ENCODE measurements at regions not wholly inside any gene's neighbourhood (a gene's known extent, or its start where the extent isn't known, plus 50 kb on each side); places are given as distances from the start of the nearest gene placed in this dataset.

- DNase-seq, result no peak
Observed at GRCh38 chr9:7387840-7388239, 411.7 kb downstream of the DMAC1 start.

GRCh38 chr9:7382304-7382703 lies 417.3 kb downstream of the DMAC1 start:
- DNase-seq, result no peak

GRCh38 chr9:7377489-7377888 lies 422.1 kb downstream of the DMAC1 start:
- DNase-seq, result no peak

GRCh38 chr9:7376833-7377232 lies 422.7 kb downstream of the DMAC1 start:
- no peak for DNase-seq

GRCh38 chr9:7376213-7376612 lies 423.4 kb downstream of the DMAC1 start:
- no peak for DNase-seq

GRCh38 chr9:7375013-7375511 lies 424.5 kb downstream of the DMAC1 start:
- no peak for DNase-seq

- no peak for DNase-seq
Observed at GRCh38 chr9:7370988-7371387, 428.6 kb downstream of the DMAC1 start.

- DNase-seq, result no peak
Observed at GRCh38 chr9:7370381-7370780, 429.2 kb downstream of the DMAC1 start.

GRCh38 chr9:7369384-7369821 lies 430.2 kb downstream of the DMAC1 start:
- no peak for DNase-seq

GRCh38 chr9:7368410-7369292 lies 430.9 kb downstream of the DMAC1 start:
- DNase-seq, result no peak

- no peak for DNase-seq
Observed at GRCh38 chr9:7367726-7368125, 431.9 kb downstream of the DMAC1 start.

- no peak for DNase-seq
Observed at GRCh38 chr9:7366121-7366520, 433.5 kb downstream of the DMAC1 start.

- no peak for DNase-seq
Observed at GRCh38 chr9:7363777-7364477, 435.7 kb downstream of the DMAC1 start.

GRCh38 chr9:7360513-7360912 lies 439.1 kb downstream of the DMAC1 start:
- no peak for DNase-seq

- DNase-seq, result no peak
Observed at GRCh38 chr9:7358876-7359275, 440.7 kb downstream of the DMAC1 start.

- no peak for DNase-seq
Observed at GRCh38 chr9:7354704-7355103, 444.9 kb downstream of the DMAC1 start.

- no peak for DNase-seq
Observed at GRCh38 chr9:7348692-7349091, 450.9 kb downstream of the DMAC1 start.

GRCh38 chr9:7347556-7347955 lies 452.0 kb downstream of the DMAC1 start:
- DNase-seq, result no peak

- no peak for DNase-seq
Observed at GRCh38 chr9:7346144-7346543, 453.4 kb downstream of the DMAC1 start.

GRCh38 chr9:7342736-7343135 lies 456.8 kb downstream of the DMAC1 start:
- DNase-seq, result no peak

- DNase-seq, result no peak
Observed at GRCh38 chr9:7342229-7342628, 457.3 kb downstream of the DMAC1 start.

GRCh38 chr9:7341571-7341970 lies 458.0 kb downstream of the DMAC1 start:
- DNase-seq, result no peak

GRCh38 chr9:7340451-7340850 lies 459.1 kb downstream of the DMAC1 start:
- DNase-seq, result no peak

All from NCI-H2107 (cell line).